GM12873 (cell line): ENCODE measurements at regions not wholly inside any gene's neighbourhood (a gene's known extent, or its start where the extent isn't known, plus 50 kb on each side); places are given as distances from the start of the nearest gene placed in this dataset.

ENCODE experiments used
- CTCF ChIP-seq: IDR thresholded peaks from 2 replicates; pipeline ENCODE4 v1.5.1; 2012; ENCODE audit warnings: low read depth, mild to moderate bottlenecking, moderate library complexity, low read length, control low read depth; ENCODE audit not compliant: insufficient read depth; ENCODE audit errors: missing control alignments

GRCh38 chr1:106268070-106268469 lies 788.4 kb upstream of the PRMT6 start:
- TF ChIP-seq CTCF: peak; percentile 12

- TF ChIP-seq CTCF: no peak
These were observed 779.6 kb upstream of the PRMT6 start for GRCh38 chr1:106276871-106277270.

GRCh38 chr1:106277786-106278185 lies 778.7 kb upstream of the PRMT6 start:
- no peak for TF ChIP-seq CTCF

GRCh38 chr1:106278716-106279115 lies 777.8 kb upstream of the PRMT6 start:
- no peak for TF ChIP-seq CTCF

GRCh38 chr1:106289265-106289928 lies 767.1 kb upstream of the PRMT6 start:
- TF ChIP-seq CTCF: no peak

- no peak for TF ChIP-seq CTCF
These were observed 765.5 kb upstream of the PRMT6 start for GRCh38 chr1:106290805-106291501.

- TF ChIP-seq CTCF: no peak
These were observed 764.3 kb upstream of the PRMT6 start for GRCh38 chr1:106292130-106292529.
